Neutrophil (primary cell): ENCODE measurements at regions not wholly inside any gene's neighbourhood (a gene's known extent, or its start where the extent isn't known, plus 50 kb on each side); places are given as distances from the start of the nearest gene placed in this dataset.

ENCODE experiments used
- H3K27ac ChIP-seq: fragments of 200-600 bp; sonication (generic); 2 replicates; pipeline ENCODE4 v1.5.1; 2016; ENCODE audit warnings: mild to moderate bottlenecking, moderate library complexity
- H3K27me3 ChIP-seq: fragments of 200-600 bp; sonication (generic); 2 replicates; pipeline ENCODE4 v1.6.0; 2016; ENCODE audit warnings: mild to moderate bottlenecking
- H3K36me3 ChIP-seq: fragments of 200-600 bp; sonication (generic); 2 replicates; pipeline ENCODE4 v1.5.1; 2017
- H3K4me1 ChIP-seq, 2 experiments: fragments of 200-600 bp in 1 of 2; sonication (generic) in 1 of 2; 1 replicate in 1 of 2; 2 replicates in 1 of 2; pipeline versions ENCODE4 v1.5.1 to v1.6.1; 2013 to 2016; ENCODE audit warnings: low read depth in 1 of 2, low read length in 1 of 2, mild to moderate bottlenecking in 1 of 2, moderate library complexity in 1 of 2; ENCODE audit not compliant: control insufficient read depth in 1 of 2, insufficient read depth in 1 of 2
- H3K4me3 ChIP-seq, 2 experiments: fragments of 200-600 bp in 1 of 2; sonication (generic) in 1 of 2; 1 replicate in 1 of 2; 2 replicates in 1 of 2; pipeline ENCODE4 v1.5.1; 2013 to 2016; ENCODE audit warnings: low read depth in 1 of 2, low read length in 1 of 2, mild to moderate bottlenecking in 1 of 2, moderate library complexity in 1 of 2
- H3K9me3 ChIP-seq: fragments of 200-600 bp; sonication (generic); 2 replicates; pipeline ENCODE4 v1.5.1; 2016
- TF ChIP-seq, protein P1 (sequence below): fragments of 200-600 bp; sonication (generic); IDR thresholded peaks from 2 replicates; pipeline ENCODE4 v1.5.1; 2016; ENCODE audit warnings: antibody characterized with exemption

DNA sequence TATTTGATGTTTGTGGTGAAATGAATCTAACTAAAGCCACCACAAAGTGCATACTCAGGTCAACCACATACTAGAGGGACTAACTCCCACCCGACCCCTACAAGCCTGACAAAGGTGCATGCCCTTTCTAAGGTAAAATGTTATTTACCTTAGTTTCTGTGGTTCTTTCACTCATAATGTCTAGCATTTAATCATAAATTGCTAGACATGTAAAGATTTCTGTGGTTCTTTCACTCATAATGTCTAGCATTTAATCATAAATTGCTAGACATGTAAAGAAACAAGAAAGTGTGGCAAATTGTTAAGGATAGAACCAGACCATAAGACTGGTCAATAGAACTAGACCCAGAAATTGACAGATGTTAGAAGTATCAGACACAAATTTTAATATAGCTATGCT is 193.0 kb upstream of the PBX1 start:
- H3K27ac ChIP-seq = no peak overlapping the region
- H3K4me1 ChIP-seq = no peaks in the 10 kb centered on the region
- peaks cover 3% of the 10 kb centered on the region for H3K9me3 ChIP-seq
- no peaks in the 10 kb centered on the region for H3K27me3 ChIP-seq
- no peak overlapping the region for H3K4me3 ChIP-seq
- H3K36me3 ChIP-seq = no peaks in the 10 kb centered on the region
- TF ChIP-seq, protein P1, sequence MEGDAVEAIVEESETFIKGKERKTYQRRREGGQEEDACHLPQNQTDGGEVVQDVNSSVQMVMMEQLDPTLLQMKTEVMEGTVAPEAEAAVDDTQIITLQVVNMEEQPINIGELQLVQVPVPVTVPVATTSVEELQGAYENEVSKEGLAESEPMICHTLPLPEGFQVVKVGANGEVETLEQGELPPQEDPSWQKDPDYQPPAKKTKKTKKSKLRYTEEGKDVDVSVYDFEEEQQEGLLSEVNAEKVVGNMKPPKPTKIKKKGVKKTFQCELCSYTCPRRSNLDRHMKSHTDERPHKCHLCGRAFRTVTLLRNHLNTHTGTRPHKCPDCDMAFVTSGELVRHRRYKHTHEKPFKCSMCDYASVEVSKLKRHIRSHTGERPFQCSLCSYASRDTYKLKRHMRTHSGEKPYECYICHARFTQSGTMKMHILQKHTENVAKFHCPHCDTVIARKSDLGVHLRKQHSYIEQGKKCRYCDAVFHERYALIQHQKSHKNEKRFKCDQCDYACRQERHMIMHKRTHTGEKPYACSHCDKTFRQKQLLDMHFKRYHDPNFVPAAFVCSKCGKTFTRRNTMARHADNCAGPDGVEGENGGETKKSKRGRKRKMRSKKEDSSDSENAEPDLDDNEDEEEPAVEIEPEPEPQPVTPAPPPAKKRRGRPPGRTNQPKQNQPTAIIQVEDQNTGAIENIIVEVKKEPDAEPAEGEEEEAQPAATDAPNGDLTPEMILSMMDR = no peak

DNA sequence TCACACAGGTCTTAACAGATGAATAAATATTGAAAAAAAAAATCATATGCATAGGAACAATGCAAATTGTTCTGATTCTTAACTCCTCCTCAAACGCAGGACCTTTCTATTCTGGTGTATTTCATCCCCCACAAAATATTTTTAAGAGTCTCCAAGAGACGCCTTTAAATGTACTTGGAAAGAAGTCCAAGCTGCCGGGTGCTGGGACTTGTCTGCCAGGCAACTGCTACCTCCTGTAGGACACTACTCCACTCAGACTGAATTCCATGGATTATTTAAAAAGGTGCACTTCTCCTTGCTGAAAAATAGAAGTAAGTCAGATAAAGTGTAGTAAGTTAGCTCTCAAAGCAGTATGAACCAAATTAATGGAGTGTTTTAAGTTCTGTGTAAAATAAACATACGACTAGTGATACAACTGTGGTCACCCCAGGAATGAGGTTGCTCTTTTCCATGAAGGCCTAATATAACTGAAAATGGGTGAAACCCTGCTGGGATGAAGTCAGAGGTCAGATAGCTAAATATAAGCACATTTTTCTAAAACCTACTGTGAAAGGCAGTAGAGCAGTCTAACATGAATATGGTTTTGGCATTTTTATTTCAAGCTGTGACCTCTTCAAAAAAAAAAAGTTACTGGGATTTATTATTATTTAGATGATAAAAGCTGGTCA is 189.2 kb upstream of the PBX1 start:
- TF ChIP-seq, protein P1 = no peak
- Histone ChIP-seq H3K27ac (no peak overlapping the region), H3K9me3 (peaks cover 3% of the 10 kb centered on the region), H3K4me1 (no peaks in the 10 kb centered on the region), H3K36me3 (no peaks in the 10 kb centered on the region), H3K4me3 (no peak overlapping the region), H3K27me3 (no peaks in the 10 kb centered on the region)

DNA sequence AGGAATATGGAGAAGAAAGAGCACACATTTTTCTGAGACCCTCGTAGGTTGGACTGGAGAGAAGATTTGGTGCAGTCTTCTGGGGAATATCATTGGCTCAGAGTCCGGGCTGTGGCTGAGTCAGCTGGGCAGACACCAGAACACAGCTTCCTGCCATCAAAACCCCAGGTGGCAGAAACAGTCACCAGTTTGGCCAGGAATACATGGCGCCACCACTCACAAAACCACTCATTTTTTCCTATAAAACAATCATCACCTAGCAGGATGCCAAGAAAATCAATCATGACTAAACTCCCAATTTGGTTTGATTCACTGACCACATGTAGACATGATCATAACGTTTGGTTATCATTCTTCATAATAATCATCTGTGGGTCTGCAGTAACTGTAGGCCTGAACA is 178.1 kb upstream of the PBX1 start:
- H3K9me3 ChIP-seq = no peaks in the 10 kb centered on the region
- no peaks in the 10 kb centered on the region for H3K36me3 ChIP-seq
- no peaks in the 10 kb centered on the region for H3K27me3 ChIP-seq
- H3K4me3 ChIP-seq = no peak overlapping the region
- TF ChIP-seq, protein P1 = no peak
- no peaks in the 10 kb centered on the region for H3K4me1 ChIP-seq
- H3K27ac ChIP-seq = no peak overlapping the region

DNA sequence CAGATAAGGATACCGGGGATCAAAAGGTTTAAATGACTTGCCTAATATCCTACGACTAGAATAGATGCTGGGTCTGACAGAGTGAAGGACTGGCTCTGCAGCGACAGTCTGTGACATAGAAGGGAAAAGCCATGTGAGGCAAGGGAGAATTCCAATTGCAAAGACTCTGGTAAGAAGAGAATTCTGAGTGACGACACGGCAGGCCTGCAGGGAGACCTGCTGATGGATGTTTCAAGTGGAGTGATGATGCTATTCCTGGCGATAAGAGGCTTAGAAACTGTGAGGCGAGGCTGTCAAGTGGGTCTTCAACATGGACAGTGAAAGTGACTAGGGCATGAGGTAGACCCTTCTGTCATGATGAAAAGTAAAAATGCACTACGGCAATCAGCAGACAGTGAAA is 176.6 kb upstream of the PBX1 start:
- H3K4me1 ChIP-seq = no peaks in the 10 kb centered on the region

DNA sequence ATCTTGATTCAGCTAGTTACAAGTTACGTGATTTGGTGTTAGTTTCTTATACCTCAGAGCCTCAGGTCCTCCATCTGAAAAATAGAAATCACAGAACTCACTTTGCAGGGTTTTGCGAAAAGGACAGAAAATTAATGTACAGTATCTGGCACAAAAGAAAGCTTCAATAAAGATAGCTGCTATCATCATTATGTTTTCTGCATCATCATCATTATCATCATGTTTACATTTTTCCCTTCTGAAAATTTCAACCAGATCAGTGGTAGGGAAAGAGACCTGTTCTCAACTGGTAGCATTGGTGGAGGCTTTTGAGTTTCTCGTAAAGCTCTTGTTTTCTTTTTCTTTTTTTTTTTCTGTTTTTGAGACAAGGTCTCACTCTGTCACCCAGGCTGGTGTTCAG is 174.7 kb upstream of the PBX1 start:
- Histone ChIP-seq H3K4me3 (no peak overlapping the region), H3K27me3 (no peaks in the 10 kb centered on the region), H3K27ac (no peak overlapping the region), H3K9me3 (no peaks in the 10 kb centered on the region), H3K4me1 (no peaks in the 10 kb centered on the region), H3K36me3 (no peaks in the 10 kb centered on the region)
- TF ChIP-seq, protein P1 = no peak

More for the DNA sequence above, 176.6 kb upstream of the PBX1 start:
- Histone ChIP-seq H3K27ac (no peak overlapping the region), H3K9me3 (no peaks in the 10 kb centered on the region), H3K36me3 (no peaks in the 10 kb centered on the region), H3K4me3 (no peak overlapping the region), H3K27me3 (no peaks in the 10 kb centered on the region)
- TF ChIP-seq, protein P1 = no peak
